DMS153 (cell line): ENCODE measurements at regions not wholly inside any gene's neighbourhood (a gene's known extent, or its start where the extent isn't known, plus 50 kb on each side); places are given as distances from the start of the nearest gene placed in this dataset.
"Not testable (repeated sequence)": the region's sequence is repeated elsewhere in the genome, so short reads cannot be mapped to it uniquely, and the experiment has no call there.

Source experiments
- DNase-seq: peaks from one replicate; lab custom pipeline; 2025; lab: John Stamatoyannopoulos, UW

DNA sequence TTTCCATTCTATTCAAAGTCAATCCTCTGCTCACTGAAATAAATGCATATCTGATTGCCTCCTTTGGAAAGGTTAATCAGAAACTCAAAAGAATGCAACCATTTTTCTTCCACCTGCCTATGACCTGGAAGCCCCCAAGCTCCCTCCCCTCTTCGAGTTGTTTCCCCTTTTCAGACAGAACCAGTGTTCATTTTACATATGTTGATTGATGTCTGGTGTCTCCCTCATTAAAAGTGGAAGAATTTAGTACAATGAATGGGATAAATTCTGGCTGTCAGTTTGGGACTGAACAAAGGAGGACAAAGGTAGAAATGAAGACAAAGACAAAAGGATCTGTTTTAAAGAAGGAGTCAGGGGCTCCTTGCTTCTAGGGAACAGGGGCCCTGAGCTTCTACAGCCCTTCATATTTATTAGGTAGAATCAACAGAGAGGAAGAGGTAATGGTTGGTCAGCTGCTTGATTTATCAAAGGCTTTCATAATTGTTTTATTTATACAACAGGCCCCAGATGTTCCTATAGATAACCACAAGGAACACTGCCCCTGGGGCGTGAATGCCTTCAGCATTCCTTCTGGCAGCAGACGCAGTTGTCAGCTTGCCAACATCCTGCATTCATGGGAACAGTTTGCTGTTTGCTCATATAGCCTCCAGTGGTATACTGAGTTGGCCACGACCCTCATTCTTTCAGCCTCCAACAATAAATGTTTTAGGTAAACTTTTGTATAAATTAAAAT lies 949.8 kb upstream of the LRATD1 start:
- DNase-seq: no peak

DNA sequence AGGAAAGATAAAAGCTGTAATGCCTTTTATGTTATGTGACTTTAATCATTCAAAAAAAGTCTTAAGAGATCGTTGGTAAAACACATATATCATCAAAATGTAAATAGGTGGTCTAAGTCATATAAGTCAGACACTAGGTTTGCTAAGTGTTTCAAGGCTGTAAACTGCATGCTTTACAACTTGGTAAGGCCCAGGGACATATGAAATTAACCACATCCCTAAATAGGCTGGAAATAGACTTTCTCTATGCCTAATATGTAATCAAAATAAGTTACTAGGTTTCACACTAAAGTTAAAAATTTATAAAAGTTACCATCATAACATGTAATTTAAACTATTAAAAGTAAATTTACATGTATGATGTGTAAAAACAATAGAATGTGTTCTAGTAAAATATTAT lies 946.3 kb upstream of the LRATD1 start:
- no peak for DNase-seq

DNA sequence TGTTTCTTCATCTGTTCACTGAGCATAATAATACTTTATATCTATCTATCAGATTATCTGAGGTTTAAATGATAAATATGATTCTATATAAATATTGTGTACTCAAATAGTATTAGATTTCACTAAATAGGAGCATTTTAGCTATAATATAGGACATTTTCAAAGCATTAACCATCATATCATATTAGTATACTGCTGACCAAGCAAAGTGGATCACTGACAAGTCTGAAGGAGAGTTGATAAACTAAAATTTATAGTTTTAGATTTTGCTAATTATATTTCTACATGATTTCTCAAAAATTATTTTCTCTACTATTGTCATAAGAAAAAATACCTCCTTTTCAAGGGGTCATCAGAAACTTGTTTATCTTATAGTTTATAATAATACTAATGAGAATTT lies 937.8 kb upstream of the LRATD1 start:
- DNase-seq: no peak

DNA sequence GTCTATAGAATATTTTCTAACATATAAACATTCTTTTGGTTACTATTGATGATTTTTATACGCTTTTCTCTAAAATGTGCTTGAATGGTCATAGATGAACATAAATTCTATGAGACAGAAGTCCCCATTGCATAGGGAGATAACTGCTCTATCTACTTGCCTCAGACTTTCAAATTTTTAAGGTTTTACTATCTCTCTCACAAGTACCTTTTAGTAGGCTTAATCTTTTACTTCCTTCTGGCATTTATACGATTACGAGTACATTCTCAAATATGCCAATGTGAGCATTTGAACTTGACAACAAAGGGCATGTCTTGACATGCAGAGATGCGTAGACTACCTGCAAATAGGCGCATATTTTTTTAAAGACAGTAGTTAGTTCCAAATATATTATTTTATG lies 935.9 kb upstream of the LRATD1 start:
- no peak for DNase-seq

DNA sequence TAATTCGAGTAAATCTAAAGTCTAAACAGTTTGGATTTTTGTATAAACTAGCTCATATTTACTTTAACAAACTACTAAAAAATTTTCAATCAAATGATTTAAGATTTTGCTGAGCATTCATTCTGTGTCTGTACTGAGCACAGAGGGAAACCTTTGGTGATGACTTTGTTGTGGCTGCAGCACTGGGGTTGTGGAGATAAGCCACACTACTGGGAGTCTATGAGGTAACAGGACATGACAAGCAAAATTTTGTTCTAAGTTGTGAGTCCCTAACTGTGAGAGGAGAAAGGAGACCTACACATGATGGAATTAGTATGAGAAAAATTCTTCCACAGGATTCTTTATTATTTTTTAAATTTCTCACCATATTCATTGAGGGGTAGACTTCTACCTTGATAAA lies 933.7 kb upstream of the LRATD1 start:
- no peak for DNase-seq

DNA sequence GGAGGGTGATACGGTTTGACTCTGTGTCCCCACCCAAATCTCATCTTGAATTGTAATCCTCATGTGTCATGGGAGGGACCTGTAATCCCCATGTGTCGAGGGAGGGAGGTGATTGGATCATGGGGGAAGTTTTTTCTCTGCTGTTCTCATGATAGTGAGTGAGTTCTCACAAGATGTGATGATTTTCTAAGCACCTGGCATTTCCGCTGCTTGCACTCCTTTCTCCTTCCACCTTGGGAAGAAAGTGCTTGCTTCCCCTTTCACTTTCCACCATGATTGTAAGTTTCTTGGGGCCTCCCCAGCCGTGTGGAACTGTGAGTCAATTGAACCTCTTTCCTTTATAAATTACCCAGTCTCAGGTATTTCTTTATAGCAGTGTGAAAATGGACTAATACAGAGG lies 932.6 kb upstream of the LRATD1 start:
- DNase-seq: not testable (repeated sequence)

DNA sequence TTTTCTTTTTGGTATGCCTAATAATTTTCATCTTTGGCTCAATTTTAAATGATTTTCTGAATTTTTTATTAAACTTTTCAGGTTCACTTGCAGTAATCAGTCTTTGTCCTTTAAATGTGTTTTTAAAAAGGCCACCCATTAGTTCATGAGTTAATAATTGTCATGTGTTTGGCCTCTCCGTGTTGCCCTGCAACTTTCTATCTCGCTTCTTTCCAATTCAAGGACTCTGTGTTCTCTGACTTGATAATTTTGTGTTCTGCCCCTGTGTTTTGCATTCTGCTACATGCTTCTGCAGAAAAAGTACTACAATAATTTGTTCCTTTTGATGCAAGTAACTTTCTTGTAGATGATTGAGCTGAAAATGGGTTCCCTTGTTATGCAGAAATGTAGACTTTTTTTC lies 921.4 kb upstream of the LRATD1 start:
- no peak for DNase-seq

DNA sequence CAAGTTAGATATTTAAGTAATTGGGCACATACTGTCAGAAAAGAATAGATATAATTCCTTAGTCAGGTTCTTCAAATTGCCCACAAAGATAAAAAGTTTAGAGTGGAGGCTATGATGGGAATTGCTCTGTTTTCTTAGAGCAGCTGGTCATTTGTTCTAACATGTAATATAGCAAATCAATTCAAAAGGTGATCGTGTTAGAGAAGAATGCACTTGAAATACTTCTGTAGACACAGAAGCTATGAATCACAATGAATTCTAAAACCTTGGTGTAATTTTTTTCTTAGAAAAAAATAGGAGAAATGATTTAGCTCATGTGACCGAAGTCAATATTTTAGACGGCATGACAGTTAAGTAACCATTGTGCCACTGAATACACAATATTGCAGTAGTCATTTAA lies 918.1 kb upstream of the LRATD1 start:
- no peak for DNase-seq

DNA sequence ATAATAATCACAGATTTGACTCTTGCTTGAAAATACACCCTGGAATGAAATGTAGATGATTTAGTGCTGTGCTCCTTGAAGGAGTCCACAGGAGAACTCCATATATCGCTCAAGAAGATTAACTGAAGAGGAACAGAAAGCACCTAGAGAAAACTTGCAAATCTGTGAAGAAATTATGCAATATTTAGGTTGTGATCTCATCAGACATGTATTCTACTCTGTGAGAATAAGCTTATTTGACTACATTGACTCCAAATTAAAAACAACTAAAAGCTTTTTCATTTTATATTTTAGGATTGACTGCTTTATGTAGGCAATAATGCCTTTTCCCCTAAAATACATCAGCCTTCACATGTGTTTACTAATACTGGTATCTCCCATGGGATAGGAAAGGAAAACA lies 906.6 kb upstream of the LRATD1 start:
- DNase-seq: no peak

DNA sequence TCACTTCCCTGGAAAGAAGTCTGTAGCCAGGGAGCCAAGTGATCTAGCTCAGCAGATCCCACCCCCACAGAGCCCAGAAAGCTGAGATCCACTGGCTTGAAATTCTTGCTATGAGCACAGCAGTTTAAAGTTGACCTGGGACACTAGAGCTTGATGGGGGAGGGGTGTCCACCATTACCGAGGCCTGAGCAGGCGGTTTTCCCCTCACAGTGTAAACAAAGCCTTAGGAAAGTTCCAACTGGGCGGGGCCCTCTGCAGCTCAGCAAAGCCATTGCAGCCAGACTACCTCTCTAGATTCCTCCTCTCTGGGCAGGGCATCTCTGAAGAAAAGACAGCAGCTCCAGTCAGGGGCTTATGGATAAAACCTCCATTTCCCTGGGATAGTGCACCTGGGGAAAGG lies 887.2 kb upstream of the LRATD1 start:
- no peak for DNase-seq

DNA sequence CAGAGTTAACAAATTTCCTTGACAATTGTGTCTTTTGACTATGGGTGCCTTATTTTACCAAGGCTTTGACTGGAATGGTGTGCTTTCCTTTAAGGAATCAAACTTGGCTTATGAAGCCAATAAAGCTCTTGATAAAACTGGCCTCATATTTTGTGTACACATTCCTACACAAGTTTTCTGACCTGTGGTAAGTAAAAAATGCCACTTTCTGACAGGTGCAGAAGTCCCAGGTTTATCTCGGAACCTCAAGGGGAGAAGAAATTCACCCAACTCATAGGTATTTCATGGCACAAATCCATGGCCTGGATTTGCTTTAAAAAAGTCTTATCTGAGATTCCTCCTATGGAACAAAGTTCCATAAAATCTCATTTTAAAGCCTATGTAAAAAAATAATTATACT lies 880.6 kb upstream of the LRATD1 start:
- no peak for DNase-seq

DNA sequence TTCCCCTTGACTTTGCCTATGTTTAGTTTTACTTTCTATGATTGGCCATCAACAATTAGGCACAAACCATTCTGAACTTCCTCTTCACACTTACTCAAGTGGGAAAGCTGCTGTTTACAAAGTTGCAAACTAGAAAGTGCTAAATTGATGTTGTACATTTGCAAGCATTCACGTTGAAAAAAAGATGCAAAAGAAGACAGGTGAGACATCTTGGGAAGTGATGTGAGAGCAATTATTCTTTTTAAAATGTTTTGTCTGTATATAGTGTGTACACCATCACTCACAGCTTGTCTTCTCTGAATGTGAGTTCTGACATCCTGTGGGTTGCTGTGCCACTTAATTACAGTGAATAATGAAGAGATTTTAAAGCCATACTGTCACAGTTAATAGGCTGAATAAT lies 874.1 kb upstream of the LRATD1 start:
- DNase-seq: no peak

DNA sequence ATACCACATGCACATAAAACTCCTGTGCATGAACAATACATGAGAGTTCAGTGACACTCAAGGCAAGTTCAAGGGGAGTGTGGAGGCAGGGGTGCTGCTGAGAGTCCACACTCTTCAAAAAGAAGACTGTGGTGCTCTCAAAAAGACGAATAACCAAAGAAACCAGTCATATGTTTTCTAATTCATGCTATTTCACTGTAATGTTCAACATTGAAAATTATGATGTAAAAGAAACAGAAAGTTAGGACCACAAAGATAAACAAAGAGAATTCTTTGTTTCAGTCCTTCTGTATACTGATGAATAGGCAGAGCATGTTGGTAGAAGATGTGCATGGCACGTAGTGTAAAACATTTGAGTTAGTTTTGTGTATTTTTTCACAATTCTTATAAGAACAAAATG lies 864.2 kb upstream of the LRATD1 start:
- DNase-seq: no peak

DNA sequence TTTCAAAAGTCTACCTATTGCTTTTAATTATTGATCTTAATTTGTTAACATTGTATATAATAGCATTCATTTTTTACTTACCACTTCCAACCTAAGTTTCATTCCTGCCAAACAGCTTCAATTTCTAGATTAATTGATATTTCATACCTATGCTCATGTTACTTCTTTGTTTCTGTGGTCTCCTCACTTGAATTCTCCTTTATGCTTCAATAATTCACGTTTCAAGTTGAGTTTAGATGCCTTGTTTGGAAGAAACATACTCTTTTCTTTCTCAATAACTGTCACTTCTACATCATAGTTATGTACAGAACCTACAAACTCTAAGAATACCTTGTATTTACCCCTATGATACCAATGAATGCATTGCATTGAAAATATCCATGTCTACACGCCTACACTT lies 862.2 kb upstream of the LRATD1 start:
- no peak for DNase-seq

DNA sequence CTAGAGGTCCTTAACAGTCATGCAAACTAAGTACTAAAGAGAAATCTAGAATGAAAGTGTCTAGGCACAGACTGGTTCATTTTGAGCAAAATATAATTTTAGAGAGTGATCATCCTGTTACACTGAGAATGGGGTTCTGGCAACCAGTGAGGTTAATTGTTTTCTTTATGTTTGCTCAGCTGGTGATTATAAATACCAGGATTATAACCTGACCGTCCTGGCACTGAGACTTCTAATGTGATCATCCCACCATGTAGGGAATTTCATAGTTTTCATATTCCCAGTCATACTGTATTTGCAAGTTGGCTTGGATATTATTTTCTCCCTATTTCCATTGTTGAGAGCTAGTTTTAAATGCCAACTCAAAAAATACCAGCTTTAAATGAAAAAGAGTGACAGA lies 852.5 kb upstream of the LRATD1 start:
- DNase-seq: no peak

DNA sequence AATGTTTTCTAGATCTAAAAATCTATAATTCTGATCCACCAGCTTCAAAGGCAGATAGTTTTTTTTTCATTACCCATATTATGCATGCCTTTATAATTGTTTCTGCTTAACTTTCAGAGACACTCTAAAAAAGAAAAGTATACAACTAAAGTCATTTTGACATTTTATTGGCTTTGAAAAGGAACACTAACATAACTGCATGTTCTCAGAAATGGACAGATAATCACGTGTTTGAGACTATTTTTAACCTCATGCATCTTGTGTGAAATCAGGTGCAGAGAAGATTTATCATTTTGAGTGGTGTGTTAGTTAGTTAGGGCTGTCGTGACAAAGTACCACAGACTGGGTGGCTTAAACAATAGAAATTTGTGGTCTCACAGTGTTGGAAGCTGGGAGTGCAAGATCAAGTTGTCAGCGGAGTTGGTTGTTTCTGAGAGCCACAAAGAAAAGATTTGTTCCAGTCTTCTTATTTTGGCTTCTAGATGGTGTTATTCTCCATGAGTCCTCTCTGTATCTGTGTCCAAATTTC lies 841.4 kb upstream of the LRATD1 start:
- no peak for DNase-seq

DNA sequence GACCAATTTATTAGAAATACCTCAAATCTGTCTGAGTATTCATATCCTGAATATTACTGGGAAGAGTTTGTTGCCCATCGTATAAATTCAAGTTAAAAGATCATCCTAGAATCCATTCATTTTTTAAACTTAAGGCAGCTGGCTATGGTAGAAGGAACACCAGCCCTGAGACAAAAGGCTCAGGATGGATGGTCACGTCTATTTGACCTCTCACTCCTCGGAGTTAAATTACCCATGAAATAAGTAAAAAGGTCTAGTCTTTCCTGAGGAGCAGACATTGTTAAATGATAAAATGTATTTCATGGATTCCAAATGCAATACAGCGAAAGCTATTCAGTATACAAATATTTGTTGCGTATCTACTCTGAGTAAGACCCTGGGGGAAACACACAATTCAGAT lies 826.0 kb upstream of the LRATD1 start:
- no peak for DNase-seq

DNA sequence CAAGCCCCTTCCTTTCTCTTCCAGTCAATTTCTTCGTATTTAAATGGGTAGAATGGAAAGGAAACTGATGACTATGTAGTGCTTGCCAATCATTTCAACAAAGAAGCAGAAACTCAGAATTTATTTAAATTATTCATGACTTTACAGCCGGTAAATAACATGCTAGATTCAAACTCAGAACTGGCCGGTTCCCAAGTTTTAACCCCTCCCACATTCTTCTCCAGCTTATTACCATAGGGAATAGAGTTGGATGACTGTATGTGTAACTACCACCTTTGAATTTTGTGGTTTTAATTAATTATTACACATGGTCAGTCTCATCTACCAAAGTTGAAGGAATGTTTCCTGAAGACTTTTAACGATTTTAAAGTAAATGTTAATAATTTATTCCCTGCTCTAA lies 819.3 kb upstream of the LRATD1 start:
- no peak for DNase-seq

DNA sequence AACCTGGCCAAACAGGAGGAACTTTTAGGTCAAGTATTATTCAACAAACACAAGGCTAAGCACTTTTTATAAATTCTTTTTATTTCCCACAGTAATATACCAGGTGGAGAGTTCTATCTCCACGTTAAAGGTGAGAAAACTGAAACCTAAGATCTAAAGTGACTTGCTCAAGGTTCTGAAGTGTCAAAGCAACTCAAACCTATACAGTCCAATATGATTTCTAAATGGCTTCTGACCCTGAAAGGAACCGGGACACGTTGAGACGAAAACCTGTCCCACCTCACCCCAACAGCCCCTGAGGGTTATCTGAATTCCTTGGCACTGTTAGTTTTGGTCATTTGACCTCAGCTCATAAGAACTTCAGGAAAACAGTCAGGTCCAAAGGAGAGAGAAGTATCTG lies 814.5 kb upstream of the LRATD1 start:
- no peak for DNase-seq

DNA sequence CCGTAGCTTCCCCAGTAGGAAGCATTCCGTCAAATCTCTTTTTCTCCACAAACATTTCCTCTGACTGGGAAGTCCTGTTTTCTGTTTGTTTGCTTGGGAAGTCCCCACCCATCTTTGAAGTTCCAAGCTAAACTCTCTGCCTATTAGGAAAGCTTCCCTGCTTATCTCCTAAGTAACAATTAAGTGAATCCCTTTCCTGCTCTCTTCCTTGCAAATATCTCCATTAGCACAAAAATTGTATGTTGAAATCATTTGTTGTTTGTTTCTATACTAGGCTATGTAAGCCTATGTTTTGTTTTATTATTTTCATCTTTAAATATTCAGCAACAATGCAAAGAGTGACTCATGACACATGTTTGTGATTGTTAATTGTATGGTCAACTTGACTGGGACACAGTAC lies 812.6 kb upstream of the LRATD1 start:
- no peak for DNase-seq

DNA sequence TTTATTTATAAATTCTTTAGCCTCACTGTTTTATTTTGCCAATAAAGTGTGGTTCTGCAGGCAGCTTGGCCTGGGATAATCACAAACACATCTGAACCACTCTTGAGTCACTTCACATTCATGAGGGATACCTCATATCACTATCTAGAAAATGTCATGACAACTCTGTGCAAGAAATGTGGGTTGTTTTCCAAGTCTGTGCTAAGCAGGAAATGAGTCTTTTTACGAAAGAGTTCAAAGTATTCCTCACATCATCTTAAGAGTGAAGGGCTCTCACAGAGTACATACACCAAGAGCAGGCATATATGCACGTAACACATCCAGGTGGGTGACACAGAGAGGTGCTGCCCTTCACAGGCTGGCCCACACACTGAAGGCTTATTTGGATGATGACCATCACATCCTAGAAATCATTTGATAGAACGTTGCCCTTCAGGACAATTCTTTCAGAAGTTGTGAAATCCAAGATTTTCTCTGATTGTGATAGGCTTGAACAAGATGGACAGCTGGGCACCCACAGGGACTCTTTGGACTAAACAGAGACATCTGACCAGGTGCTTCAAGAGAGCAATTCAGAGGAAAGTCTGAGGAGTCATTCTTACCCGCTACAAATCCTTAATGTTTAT lies 811.1 kb upstream of the LRATD1 start:
- no peak for DNase-seq

DNA sequence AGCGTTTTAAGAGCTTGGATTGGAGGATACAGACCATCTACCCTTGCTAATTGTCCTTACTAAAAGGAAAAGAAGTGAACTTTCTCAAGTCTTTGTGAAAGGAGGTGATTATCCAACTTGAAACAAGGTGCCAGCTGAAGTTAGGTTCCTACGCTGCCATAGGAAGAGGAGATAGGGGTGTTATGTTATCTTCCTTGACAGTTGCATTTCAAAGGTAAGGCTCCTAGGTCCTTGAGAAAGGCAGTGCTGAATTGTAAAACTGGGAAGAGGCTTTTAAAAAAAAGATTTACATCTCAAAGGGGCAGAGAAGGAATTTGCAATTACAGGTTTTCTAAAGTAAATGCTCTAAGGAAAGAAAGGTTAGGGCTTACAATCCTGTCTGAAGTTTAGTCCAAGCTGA lies 810.2 kb upstream of the LRATD1 start:
- DNase-seq: no peak

DNA sequence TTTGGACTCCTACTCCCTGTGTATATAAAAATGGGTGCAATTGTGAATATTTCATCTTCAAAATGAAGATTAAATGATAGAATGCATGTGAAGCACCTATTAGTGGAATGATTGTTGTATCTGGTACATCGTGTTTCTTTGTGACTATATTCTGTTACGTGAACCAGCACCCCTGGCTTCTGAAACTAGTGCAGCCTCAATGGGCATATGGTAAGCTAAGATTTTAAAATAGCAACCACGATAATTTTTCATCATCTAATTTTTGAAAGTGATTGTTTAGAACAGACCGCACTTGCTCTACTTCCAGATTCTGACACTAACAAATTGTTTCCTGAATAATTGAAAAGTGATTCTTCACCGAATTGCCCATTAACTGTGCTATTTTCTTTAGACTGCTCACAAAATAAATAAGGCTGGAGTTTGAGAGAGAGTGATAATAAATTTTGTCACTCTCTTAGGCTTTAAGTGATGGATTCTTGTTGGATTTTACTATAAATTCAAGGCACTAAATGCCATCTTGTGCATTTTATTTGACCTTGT lies 806.1 kb upstream of the LRATD1 start:
- DNase-seq: no peak

DNA sequence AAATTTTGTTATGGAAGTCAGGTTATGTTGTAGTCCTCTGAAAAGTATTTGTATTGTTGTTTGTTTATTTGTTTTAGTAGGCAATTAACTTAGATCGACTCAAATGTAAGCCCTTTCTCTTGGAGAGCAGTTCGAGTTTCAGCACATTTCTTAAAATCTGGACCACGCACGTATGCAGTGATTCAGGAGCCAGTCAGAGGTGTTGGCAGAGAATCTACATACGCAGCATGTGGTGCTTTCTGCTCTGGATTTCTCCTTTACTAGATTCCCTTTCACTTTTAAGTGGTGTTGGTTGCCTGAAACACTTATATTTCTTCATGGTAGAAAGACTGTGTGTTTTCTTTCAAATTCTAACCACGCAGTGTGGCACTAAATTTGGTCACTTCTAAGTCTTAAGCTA lies 773.9 kb upstream of the LRATD1 start:
- DNase-seq: no peak
